ENCODE measurements at regions not wholly inside any gene's neighbourhood (a gene's known extent, or its start where the extent isn't known, plus 50 kb on each side); places are given as distances from the start of the nearest gene placed in this dataset.
"Not testable (repeated sequence)": the region's sequence is repeated elsewhere in the genome, so short reads cannot be mapped to it uniquely, and the experiment has no call there.

- no peak for DNase-seq
Observed at GRCh38 chr1:67482733-67483482, 52.7 kb upstream of the SERBP1 start.

DNA sequence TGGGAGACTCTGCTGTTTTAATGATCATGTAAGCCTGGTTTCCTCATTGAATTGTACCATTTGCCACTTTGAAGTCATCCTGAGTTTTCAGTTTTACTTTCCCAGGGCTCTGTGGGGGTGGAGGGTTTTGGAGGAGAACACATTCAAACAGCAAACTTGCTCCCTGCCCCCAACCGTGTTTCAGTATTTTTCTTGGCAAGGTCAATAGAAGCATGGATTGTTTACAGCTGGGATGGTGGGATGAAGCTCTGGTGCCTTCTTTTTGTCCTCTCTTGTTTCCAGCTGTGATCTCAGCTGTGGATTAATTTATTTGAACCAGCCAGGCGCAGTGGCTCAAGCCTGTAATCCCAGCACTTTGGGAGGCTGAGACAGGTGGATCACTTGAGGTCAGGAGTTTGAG is 54.3 kb upstream of the SERBP1 start:
- no peak for DNase-seq

DNA sequence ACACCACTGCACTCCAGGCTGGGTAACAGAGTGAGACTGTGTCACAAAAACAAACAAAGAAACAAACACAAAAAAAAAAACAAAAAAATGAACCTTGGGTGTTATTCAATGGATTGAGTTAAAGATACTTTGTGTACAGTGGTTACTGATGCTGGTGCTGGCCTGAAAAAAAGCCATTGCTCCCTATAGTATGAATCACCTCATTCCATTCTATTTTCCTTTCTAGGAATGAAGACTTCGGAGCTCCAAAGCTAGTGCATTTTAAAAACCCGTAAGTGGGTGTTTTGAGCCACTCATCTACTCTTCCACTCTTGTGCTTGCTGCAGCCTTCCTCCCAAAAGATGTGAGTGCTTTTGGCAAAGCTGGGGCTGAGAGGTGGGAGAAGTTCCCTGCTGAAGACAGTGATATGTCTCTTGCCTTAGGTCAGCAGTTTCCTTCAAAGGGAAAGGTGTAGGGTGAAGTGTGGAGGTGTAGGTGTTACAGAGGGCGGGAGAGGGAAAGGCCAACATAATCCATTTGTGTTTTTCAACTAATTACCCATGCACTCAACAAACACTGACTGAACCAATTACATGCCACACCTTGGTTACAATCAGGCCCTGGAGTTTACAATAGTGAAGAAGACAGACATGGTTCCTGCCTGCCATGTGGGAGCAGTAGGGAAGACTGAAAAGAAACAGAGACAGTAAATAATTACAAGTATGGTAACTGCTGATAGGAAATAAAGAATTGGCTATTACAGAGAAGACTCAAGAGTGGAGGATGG is 55.0 kb upstream of the SERBP1 start:
- DNase-seq: no peak

DNA sequence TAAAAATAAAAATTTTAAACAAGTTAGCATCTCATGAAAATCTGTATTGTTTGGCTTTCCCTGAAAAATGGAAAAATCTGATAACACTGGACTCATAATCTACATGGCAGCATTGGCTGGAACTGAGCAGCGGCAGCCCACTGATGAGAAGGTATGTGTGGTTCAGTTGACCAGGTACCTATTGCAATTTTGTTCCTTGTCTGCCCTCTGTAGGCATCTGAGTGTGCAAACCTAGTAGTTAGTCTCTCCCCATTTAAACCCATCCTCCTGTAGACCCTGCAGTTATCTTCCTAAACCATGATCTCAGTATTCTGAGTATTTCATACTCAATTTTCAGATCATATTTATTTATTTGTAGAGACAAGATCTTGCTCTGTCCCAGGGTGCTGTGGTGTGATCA is 59.4 kb upstream of the SERBP1 start:
- no peak for DNase-seq

DNA sequence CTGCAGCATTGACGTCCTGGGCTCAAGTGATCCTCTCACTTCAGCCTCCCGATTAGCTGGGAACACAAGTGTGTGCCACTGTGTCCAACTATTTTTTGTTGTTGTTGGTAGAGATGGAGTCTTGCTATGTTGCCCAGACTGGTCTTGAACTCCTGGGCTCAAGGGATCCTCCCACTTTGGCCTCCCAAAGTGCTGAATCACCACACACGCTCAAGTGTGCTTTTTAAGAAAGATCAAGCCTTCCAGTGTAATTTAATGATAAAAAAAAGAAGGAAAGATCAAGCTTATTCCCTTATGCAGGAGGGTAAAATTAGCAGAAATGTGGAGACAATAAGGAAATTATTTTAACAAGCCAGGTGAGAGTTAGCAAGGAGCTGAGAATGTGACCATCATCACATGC is 61.1 kb upstream of the SERBP1 start:
- DNase-seq: no peak

DNA sequence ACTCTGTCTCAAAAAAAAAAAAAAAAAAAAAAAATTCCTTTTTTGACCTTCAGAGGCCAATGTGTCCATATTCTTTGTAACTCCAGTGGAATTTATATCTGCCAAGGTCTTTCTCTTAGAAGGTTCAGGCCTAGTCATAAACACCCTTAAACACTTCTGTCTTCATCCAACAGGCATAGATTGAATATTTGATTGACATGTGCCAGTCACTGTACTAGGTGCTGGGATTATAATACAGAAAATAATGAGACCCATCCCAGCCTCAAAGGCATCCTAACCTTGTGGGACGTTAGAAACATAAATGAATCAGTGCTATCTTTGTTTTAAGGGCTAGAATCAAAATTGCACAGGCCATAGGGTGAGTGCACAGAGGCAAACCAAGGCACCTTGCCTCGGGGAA is 62.9 kb upstream of the SERBP1 start:
- no peak for DNase-seq

- no peak for DNase-seq
Observed at GRCh38 chr1:67495327-67495726, 65.1 kb upstream of the SERBP1 start.

DNA sequence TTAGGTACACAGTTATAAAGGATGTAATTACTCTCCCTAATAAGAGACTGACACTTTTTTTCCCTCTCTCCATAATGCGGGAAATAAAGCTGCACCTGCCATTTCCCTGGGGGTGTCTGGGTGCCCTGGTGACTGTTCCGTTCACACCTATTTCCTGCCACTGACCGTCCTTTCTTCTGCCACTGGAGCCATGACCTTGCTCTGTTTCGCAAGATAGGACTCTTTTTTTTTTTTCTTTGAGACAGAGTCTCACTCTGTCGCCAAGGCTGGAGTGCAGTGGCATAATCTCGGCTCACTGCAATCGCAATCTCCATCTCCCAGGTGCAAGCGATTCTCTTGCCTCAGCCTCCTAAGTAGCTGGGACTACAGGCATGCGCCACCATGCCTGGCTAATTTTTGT is 66.1 kb upstream of the SERBP1 start:
- DNase-seq: no peak

DNA sequence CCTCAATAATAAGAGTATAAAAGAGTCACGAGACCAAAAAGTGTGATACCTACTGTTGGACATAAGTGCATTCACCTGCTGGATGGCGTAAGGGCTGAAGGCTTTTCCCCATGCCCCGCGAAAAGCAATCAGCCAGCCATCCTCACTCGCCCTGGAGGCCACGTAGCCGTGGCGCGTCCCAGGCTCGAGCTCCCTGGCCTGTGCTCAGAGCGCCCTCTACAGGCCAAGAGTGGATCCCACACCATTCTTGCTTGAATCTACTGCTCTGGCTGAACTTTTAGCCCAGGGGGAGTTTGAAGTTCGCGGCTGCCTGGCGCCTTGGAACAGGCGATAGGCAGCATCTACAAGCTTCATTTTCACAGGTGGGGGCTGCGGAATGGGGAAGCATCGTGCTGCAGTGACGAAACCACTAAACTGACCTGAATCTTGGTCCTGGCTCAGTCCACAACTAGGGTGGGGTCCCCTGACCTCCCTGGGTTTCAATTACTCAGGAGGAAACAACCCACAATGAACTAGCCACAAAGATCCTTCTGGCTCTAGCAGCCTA is 70.3 kb upstream of the SERBP1 start:
- DNase-seq: peak; percentile 92

DNA sequence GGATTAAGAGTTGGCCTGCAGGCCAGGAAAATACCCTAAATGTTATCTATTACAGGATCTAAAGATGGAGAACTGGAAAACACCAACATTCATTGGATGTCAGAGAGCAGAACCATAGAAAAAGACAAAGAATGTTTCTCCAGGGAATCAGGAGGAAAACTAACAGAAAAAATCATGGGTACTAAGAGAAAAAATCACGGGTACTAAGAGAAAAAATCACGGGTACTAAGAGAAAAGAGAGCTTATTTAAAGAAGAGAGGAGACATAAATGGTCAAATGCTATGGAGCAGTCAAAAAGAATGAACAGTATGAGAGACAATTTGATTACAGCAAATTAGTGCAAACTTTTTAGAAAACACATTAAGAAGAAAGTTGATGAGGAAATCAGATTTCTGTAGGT is 73.8 kb upstream of the SERBP1 start:
- no peak for DNase-seq

DNA sequence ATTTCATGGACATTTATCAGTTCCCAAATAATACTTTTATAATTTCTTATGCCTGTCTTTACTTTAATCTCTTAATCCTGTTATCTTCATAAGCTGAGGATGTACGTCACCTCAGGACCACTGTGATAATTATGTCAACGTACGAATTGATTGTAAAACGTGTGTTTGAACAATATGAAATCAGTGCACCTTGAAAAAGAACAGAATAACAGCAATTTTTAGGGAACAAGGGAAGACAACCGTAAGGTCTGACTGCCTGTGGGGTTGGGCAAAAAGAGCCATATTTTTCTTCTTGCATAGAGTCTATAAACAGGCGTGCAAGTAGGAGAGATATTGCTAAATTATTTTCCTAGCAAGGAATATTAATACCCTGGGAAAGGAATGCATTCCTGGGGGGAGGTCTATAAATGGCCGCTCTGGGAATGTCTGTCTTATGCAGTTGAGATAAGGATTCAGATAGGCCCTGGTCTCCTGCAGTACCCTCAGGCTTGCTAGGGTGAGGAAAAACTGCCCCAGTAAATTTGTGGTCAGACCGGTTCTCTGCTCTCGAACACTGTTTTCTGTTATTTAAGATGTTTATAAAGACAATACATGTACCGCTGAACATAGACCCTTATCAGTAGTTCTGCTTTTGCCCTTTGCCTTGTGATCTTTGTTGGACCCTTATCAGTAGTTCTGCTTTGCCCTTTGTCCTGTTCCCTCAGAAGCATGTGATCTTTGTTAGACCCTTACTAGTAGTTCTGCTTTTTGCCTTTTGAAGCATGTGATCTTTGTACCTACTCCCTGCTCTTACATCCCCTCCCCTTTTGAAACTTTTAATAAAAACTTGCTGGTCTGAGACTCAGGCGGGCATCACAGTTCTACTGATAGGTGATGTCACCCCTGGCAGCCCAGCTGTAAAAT is 83.4 kb upstream of the SERBP1 start:
- DNase-seq: not testable (repeated sequence)

GRCh38 chr1:67514300-67514699 is 84.1 kb upstream of the SERBP1 start:
- DNase-seq: no peak

DNA sequence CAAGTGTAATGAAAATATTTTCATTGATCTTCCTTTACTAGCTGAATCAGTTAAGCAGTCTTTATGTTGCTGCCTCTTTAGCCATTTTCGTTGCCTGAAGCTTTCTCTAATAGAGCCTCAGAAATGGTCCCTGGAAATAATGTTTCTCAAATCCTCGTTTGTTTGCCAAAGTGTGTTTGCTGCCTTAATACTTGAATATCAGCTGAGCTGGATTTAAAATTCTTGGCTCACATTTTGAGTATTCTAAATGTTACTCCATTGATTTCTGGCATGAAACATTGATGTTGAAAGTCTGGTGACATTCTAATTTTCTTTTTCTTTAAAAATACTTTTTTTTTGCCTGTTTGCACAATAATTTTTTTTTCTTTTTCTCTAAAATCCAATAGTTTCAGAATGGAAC is 84.6 kb upstream of the SERBP1 start:
- no peak for DNase-seq

DNA sequence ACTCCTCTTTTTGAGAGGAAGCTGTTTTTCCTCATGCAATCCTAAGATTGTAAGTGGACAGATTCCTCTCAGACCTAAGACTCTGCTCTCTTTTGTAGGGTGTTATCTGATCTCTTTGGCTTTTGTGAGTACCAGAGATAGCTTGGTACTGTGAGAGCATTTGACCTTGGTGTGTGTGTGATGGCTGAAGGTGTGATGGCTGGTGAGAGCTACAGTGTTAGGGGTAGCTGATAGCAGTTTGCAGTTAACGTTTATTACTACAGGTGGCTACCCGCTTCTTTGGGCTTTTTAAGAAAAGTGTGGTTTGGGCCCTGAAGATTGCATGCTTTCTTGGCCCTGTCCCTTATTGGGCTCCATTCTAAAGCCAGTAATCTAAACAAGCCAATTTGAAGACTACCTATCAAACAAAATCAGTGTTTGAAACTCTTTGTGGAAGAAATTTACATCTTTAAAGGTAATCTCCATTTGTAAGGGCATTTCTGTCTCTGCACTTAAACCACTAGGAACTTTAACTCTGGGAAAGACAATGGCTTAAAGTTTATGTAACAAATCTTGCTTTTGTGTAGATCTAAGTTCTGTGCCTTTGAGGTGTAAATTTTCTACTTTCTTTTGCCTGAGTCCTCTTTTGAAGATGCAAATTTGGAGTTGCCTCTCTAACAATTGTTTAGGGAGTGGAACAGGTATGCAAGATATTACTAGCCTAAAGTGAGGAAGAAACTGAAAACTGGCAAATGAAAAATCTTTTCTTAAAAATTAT is 85.3 kb upstream of the SERBP1 start:
- no peak for DNase-seq

DNA sequence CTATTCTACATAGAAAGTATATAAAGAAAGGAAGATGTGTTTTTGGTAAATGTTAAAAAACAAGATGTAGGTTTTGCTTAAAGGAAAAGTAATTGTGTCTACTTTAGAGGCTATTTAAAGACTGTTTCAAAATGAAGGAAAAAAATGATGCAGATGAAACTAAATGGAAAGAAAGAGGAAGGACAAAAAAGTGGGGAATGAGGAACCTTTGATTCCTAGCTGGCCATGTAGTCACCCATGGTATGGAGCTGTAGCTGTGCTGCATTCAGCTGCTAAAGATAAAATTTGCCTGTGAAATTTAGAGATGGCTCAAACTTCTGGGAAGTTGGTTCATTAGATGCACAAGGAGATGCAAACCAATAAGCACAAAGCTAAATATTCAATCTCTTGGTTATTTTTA is 86.8 kb upstream of the SERBP1 start:
- no peak for DNase-seq

- no peak for DNase-seq
Observed at GRCh38 chr1:67522001-67522441, 91.8 kb upstream of the SERBP1 start.

DNA sequence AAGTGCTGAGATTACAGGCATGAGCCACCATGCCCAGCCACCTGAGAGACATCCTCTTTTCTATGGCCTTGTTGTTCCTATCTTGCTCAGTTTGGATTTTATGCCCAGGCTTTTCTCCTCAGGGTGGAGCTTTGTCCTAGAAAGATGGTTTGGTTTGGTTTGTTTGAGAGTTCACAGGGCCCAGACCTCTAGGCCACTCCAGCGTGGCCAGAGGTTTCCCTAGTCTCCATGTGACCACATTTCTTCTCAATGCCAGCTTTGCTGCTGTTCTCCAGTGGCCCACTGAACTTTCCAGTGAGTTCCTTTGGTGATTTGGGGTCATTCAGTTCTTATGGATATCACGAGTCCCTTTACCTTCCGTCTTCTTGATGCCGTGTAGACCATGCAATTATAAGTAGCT is 92.6 kb upstream of the SERBP1 start:
- no peak for DNase-seq

DNA sequence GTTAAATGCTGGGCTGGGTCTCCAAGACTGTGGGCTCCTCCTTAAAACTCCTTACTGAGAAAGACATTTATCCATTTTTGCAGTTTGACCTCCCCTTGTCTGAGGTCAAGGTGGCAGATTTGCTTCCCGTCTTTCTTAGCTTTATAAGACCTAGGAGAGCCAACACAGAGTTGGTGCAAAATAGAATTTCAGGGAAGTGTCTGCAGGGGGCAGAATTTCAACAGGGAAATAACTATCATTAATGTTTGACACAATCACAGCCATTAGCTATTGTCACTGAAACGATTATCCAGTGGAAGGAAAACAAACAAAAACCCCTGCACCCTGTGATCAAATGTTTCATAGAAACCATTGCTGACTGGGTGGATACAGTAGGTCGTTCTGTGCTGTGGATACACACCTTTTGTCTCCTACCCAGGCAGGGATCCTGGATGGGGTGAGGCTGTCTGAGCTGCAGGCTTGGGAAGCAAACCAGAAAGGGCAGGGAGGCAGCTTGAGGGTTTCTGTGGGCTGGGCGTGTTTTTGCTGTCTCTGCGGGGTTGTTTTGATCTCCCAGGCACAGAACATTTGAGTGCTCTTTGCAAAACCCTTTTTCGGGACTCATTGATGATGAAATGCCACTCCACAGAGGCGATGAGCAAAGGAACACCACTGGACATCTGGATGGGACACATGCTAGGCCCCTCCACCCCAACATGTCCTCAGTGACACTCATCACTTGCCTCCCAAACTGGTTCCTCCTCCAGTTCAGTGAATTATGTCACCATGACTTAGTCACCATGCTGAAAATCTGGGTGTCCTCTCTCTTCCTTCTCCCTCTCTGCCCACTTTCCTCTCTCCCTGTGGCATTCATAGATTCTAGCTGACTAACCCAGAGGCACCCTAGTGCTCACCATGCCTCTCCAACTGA is 94.2 kb upstream of the SERBP1 start:
- DNase-seq: no peak

GRCh38 chr1:67525053-67525760 is 95.0 kb upstream of the SERBP1 start:
- no peak for DNase-seq

GRCh38 chr1:67528141-67528540 is 97.9 kb upstream of the SERBP1 start:
- no peak for DNase-seq

GRCh38 chr1:67530071-67530470 is 99.9 kb upstream of the SERBP1 start:
- DNase-seq: no peak

Measured in stimulated activated CD4-positive, alpha-beta T cell treated with anti-CD3 and anti-CD28 coated beads, Interleukin-1b, Interleukin-23, amount 100 ng/mL, for 48 hours (primary cell).